Prostate gland (tissue), 2 donors: ENCODE measurements at regions not wholly inside any gene's neighbourhood (a gene's known extent, or its start where the extent isn't known, plus 50 kb on each side); places are given as distances from the start of the nearest gene placed in this dataset.
A peak's percentile ranks its signal among the peaks of the same experiment; 100 is the strongest.

Experiments used
- DNase-seq: peaks from one replicate; pipeline ENCODE4 v3.0.0-alpha.2; 2019; ENCODE audit warnings: low spot score
- H3K27ac ChIP-seq, 2 donors: fragments of 200-600 bp; sonication (generic); 2 replicates each; pipeline ENCODE4 v1.5.1; 2017 to 2019
- H3K27me3 ChIP-seq: fragments of 200-600 bp; sonication (generic); replicated peaks from 2 replicates; pipeline ENCODE4 v1.5.1; 2019; ENCODE audit not compliant: insufficient read depth
- H3K36me3 ChIP-seq, 2 donors: fragments of 200-600 bp; sonication (generic); 1 replicate in 1 of 2; 2 replicates in 1 of 2; pipeline versions ENCODE4 v1.5.1 to v1.8.1; 2017 to 2019
- H3K4me1 ChIP-seq: fragments of 200-600 bp; sonication (generic); replicated peaks from 2 replicates; pipeline ENCODE4 v1.5.1; 2019
- H3K4me3 ChIP-seq, 2 donors: fragments of 200-600 bp; sonication (generic); 2 replicates each; pipeline ENCODE4 v1.5.1; 2017 to 2019
- H3K9me3 ChIP-seq: fragments of 200-600 bp; sonication (generic); 2 replicates; pipeline ENCODE4 v1.5.1; 2017
- POLR2A ChIP-seq: fragments of 450-650 bp; IDR thresholded peaks from one replicate; pipeline ENCODE4 v1.6.1; 2016; ENCODE audit warnings: antibody characterized with exemption, mild to moderate bottlenecking
- POLR2AphosphoS5 ChIP-seq: sonication (generic); formaldehyde crosslinking; IDR thresholded peaks from one replicate; pipeline ENCODE4 v1.6.1; 2017; ENCODE audit warnings: antibody characterized with exemption
- WGBS: methylation state at CpG from one replicate; pipeline ENCODE4 v1.1.5; 2018; 5-methylcytosine and 5-hydroxymethylcytosine counted together
- intact Hi-C: fragments of 100-400 bp; cut with DNase I; formaldehyde crosslinking; loops from one replicate; pipeline ENCODE4 v1.14.2; 2022
- TF ChIP-seq, protein P1 (sequence below), 4 experiments: fragments of 200-600 bp in 2 of 4; fragments of 450-650 bp in 2 of 4; sonication (generic) in 2 of 4; IDR thresholded peaks; 1 replicate in 3 of 4; 2 replicates in 1 of 4; pipeline ENCODE4 v1.5.1; 2016 to 2019; ENCODE audit warnings: antibody characterized with exemption in 4 of 4, mild to moderate bottlenecking in 2 of 4, moderate library complexity in 2 of 4

DNA sequence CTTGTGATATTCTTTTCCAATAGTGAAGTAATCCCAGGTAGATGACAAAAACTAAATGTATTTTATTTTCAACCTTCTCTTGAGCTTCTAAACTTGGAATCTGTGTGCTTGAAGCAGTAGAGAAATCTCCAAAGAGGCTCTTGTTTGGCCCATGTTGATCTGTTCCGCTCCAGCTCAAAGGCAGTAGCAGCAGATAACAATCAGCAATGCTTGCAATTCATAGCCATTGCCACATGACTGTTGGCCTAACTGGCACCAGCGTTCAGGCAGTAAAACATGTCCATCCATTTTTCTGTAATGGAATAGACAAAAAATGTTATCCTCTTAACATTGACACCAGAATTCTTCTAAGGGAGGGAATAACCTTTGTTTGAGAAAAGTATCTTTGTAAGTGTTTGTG, 270.7 kb upstream of the MSX2 start:
- intact Hi-C loops: no loop called here
- no peaks in the 10 kb centered on the region for H3K27me3 ChIP-seq
- no peaks in the 10 kb centered on the region for H3K4me1 ChIP-seq
- WGBS: 14% methylated on average over 2 of the region's 2 CpGs
- DNase-seq: peak; percentile 26
- no peaks in the 10 kb centered on the region for H3K9me3 ChIP-seq
- H3K27ac ChIP-seq: no peak overlapping the region
- no peak overlapping the region for H3K4me3 ChIP-seq
- no peaks in the 10 kb centered on the region for H3K36me3 ChIP-seq
- TF ChIP-seq POLR2A: no peak
- peak; percentile 68 for TF ChIP-seq POLR2AphosphoS5
- TF ChIP-seq, protein P1, sequence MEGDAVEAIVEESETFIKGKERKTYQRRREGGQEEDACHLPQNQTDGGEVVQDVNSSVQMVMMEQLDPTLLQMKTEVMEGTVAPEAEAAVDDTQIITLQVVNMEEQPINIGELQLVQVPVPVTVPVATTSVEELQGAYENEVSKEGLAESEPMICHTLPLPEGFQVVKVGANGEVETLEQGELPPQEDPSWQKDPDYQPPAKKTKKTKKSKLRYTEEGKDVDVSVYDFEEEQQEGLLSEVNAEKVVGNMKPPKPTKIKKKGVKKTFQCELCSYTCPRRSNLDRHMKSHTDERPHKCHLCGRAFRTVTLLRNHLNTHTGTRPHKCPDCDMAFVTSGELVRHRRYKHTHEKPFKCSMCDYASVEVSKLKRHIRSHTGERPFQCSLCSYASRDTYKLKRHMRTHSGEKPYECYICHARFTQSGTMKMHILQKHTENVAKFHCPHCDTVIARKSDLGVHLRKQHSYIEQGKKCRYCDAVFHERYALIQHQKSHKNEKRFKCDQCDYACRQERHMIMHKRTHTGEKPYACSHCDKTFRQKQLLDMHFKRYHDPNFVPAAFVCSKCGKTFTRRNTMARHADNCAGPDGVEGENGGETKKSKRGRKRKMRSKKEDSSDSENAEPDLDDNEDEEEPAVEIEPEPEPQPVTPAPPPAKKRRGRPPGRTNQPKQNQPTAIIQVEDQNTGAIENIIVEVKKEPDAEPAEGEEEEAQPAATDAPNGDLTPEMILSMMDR (IDR thresholded peaks at IDR 0.05): no peak

DNA sequence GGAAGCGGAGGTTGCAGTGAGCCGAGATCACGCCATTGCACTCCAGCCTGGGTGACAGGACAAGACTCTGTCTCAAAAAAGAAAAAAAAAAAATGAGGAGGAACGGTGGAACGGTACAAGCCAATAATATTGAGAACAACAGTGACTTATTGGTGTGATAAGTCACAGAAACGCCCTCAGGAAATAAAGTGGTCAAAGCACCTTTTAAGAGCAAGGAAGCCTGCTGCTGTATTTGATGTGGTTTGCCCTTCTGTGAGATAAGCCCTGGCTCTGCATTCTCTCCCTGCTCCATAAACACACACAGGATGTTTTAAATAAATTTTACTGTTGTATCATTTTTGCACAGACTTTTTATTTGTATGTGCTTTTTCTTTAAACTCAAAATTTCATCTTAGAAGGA, 269.9 kb upstream of the MSX2 start:
- Histone ChIP-seq H3K27me3 (no peaks in the 10 kb centered on the region), H3K4me1 (no peaks in the 10 kb centered on the region), H3K9me3 (no peaks in the 10 kb centered on the region), H3K27ac (no peak overlapping the region), H3K4me3 (no peak overlapping the region), H3K36me3 (no peaks in the 10 kb centered on the region)
- TF ChIP-seq POLR2AphosphoS5 (no peak), POLR2A (no peak)
- TF ChIP-seq, protein P1 (IDR thresholded peaks at IDR 0.05): no peak
- intact Hi-C loops: no loop called here
- WGBS: 51% methylated on average over 6 of the region's 6 CpGs
- DNase-seq: no peak

DNA sequence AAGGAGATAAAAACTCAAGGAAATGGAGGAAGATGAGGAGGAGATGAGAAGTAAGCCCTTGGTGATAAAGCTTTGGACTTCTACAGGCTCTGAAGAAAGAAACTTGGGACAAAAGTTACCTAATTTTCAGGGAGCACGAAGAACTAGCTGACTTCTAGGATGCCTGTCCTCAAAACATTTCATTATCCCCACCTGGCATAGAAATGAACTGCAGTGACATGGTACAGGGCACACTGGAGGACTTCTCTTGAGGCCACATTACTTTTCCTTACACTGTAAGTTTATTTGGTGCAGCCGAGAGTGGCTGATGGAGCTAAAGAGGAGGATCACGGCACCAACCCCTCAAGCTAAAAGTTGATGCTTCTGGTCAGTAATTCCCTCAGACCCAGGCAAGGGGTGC, 269.5 kb upstream of the MSX2 start:
- Histone ChIP-seq H3K4me3 (no peak overlapping the region), H3K27ac (no peak overlapping the region), H3K9me3 (no peaks in the 10 kb centered on the region), H3K4me1 (no peaks in the 10 kb centered on the region), H3K36me3 (no peaks in the 10 kb centered on the region), H3K27me3 (no peaks in the 10 kb centered on the region)
- DNase-seq: no peak
- no peak for TF ChIP-seq POLR2A
- TF ChIP-seq, protein P1 (IDR thresholded peaks at IDR 0.05): no peak
- TF ChIP-seq POLR2AphosphoS5: no peak
- WGBS: 64% methylated on average over 3 of the region's 3 CpGs
- intact Hi-C loops: no loop called here

DNA sequence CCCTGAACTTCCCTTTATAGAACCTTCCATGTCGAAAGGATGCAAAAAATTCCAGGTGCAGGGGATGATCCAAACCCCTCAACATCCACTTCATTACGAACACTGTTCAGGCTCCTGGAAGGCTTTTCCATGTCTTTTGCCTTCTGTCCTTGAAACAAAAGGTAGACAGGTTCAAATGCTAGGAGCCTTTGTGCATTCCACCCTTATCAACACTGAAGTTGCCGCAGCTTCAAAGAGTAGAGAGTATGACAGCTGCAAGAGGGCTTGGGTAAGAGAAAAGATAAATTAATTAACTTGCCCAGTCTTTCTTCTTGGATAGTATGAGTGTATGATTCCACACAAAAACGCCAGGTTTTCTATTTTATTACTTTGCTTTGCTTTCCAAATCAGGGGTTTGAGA, 269.1 kb upstream of the MSX2 start:
- Histone ChIP-seq H3K27me3 (no peaks in the 10 kb centered on the region), H3K4me1 (no peaks in the 10 kb centered on the region), H3K27ac (no peak overlapping the region), H3K9me3 (no peaks in the 10 kb centered on the region), H3K4me3 (no peak overlapping the region), H3K36me3 (no peaks in the 10 kb centered on the region)
- no peak for DNase-seq
- TF ChIP-seq, protein P1 (IDR thresholded peaks at IDR 0.05): no peak
- TF ChIP-seq POLR2AphosphoS5 (no peak), POLR2A (no peak)
- intact Hi-C loops: no loop called here
- WGBS: 67% methylated on average over 4 of the region's 4 CpGs

GRCh38 chr5:174457141-174457678, 267.2 kb upstream of the MSX2 start:
- intact Hi-C loops: no loop called here
- TF ChIP-seq POLR2AphosphoS5: no peak
- TF ChIP-seq POLR2A: no peak
- TF ChIP-seq, protein P1 (IDR thresholded peaks at IDR 0.05): no peak
- WGBS: 55% methylated on average over 5 of the region's 5 CpGs

More at GRCh38 chr5:174457141-174457678, 267.2 kb upstream of the MSX2 start:
- no peaks in the 10 kb centered on the region for H3K9me3 ChIP-seq
- no peak overlapping the region for H3K27ac ChIP-seq
- no peaks in the 10 kb centered on the region for H3K27me3 ChIP-seq
- no peaks in the 10 kb centered on the region for H3K36me3 ChIP-seq
- DNase-seq: no peak
- H3K4me1 ChIP-seq: no peaks in the 10 kb centered on the region
- no peak overlapping the region for H3K4me3 ChIP-seq
